Stomach (tissue), 4 donors: ENCODE measurements at regions not wholly inside any gene's neighbourhood (a gene's known extent, or its start where the extent isn't known, plus 50 kb on each side); places are given as distances from the start of the nearest gene placed in this dataset.

Experiments used
- EP300 ChIP-seq: sonication (generic); formaldehyde crosslinking; IDR thresholded peaks from one replicate; pipeline ENCODE4 v1.6.1; 2017; ENCODE audit warnings: antibody characterized with exemption
- POLR2A ChIP-seq, 4 donors: fragments of 450-650 bp; IDR thresholded peaks; one replicate each; pipeline ENCODE4 v1.6.1; 2016; ENCODE audit warnings: antibody characterized with exemption in 4 of 4, control low read depth in 2 of 4, mild to moderate bottlenecking in 1 of 4, moderate library complexity in 1 of 4
- TF ChIP-seq, protein P1 (sequence below), 7 experiments: fragments of 450-650 bp in 4 of 7; fragments of 200-600 bp in 3 of 7; sonication (generic) in 3 of 7; IDR thresholded peaks; one replicate each; pipeline ENCODE4 v1.5.1; 2016 to 2019; ENCODE audit warnings: antibody characterized with exemption in 7 of 7, control low read depth in 2 of 7, mild to moderate bottlenecking in 1 of 7

DNA sequence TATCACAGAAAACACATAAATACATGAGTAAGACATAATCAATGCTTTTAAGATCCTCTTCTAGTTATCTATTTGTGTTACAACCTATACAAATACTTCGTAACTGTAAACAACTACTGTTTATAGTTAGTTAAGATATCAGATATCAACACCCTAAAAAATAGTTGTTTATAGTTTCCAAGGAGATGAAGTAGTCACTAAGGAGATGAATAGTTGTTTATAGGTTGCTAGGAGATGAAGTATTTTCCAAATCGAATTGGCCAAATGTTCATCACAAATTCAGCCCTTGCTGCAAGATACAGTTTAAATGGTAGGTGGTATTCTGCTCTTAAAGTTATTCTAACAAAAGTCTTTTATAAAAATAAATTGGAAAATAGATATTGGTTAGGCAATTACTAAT is 618.2 kb upstream of the PCDH10 start:
- TF ChIP-seq, protein P1, sequence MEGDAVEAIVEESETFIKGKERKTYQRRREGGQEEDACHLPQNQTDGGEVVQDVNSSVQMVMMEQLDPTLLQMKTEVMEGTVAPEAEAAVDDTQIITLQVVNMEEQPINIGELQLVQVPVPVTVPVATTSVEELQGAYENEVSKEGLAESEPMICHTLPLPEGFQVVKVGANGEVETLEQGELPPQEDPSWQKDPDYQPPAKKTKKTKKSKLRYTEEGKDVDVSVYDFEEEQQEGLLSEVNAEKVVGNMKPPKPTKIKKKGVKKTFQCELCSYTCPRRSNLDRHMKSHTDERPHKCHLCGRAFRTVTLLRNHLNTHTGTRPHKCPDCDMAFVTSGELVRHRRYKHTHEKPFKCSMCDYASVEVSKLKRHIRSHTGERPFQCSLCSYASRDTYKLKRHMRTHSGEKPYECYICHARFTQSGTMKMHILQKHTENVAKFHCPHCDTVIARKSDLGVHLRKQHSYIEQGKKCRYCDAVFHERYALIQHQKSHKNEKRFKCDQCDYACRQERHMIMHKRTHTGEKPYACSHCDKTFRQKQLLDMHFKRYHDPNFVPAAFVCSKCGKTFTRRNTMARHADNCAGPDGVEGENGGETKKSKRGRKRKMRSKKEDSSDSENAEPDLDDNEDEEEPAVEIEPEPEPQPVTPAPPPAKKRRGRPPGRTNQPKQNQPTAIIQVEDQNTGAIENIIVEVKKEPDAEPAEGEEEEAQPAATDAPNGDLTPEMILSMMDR (IDR thresholded peaks at IDR 0.05), result no peak
- TF ChIP-seq POLR2A (IDR thresholded peaks at IDR 0.05), result no peak
- TF ChIP-seq EP300, result no peak
